NCI-H1105 (cell line): ENCODE measurements at regions not wholly inside any gene's neighbourhood (a gene's known extent, or its start where the extent isn't known, plus 50 kb on each side); places are given as distances from the start of the nearest gene placed in this dataset.

ENCODE experiments used
- DNase-seq: peaks from one replicate; lab custom pipeline; 2025; lab: John Stamatoyannopoulos, UW

- no peak for DNase-seq
Measured at GRCh38 chr11:112814168-112814567, 147.1 kb upstream of the NCAM1 start.

GRCh38 chr11:112817376-112817775 lies 143.8 kb upstream of the NCAM1 start:
- DNase-seq = no peak

- peak; percentile 20 for DNase-seq
Measured at GRCh38 chr11:112822478-112823274, 138.5 kb upstream of the NCAM1 start.

- no peak for DNase-seq
Measured at GRCh38 chr11:112826026-112826425, 135.2 kb upstream of the NCAM1 start.

GRCh38 chr11:112826788-112827187 lies 134.4 kb upstream of the NCAM1 start:
- no peak for DNase-seq

GRCh38 chr11:112828421-112828820 lies 132.8 kb upstream of the NCAM1 start:
- no peak for DNase-seq

- no peak for DNase-seq
Measured at GRCh38 chr11:112829971-112830654, 131.1 kb upstream of the NCAM1 start.

GRCh38 chr11:112831041-112831440 lies 130.2 kb upstream of the NCAM1 start:
- no peak for DNase-seq

- DNase-seq = no peak
Measured at GRCh38 chr11:112831969-112832766, 129.1 kb upstream of the NCAM1 start.

- peak; percentile 77 for DNase-seq
Measured at GRCh38 chr11:112834277-112834755, 126.9 kb upstream of the NCAM1 start.

- DNase-seq = no peak
Measured at GRCh38 chr11:112835591-112836255, 125.5 kb upstream of the NCAM1 start.

- no peak for DNase-seq
Measured at GRCh38 chr11:112836256-112836602, 125.0 kb upstream of the NCAM1 start.

GRCh38 chr11:112837162-112837826 lies 123.9 kb upstream of the NCAM1 start:
- no peak for DNase-seq

GRCh38 chr11:112839051-112839450 lies 122.2 kb upstream of the NCAM1 start:
- no peak for DNase-seq

- DNase-seq = no peak
Measured at GRCh38 chr11:112841729-112842128, 119.5 kb upstream of the NCAM1 start.

GRCh38 chr11:112842151-112842550 lies 119.1 kb upstream of the NCAM1 start:
- no peak for DNase-seq

- DNase-seq = no peak
Measured at GRCh38 chr11:112844517-112844916, 116.7 kb upstream of the NCAM1 start.

- DNase-seq = no peak
Measured at GRCh38 chr11:112847568-112847967, 113.7 kb upstream of the NCAM1 start.

- DNase-seq = no peak
Measured at GRCh38 chr11:112852143-112852866, 108.9 kb upstream of the NCAM1 start.

GRCh38 chr11:112856133-112856532 lies 105.1 kb upstream of the NCAM1 start:
- no peak for DNase-seq

- DNase-seq = no peak
Measured at GRCh38 chr11:112856591-112856990, 104.6 kb upstream of the NCAM1 start.
